Neural progenitor cell (in vitro differentiated cells): ENCODE measurements at regions not wholly inside any gene's neighbourhood (a gene's known extent, or its start where the extent isn't known, plus 50 kb on each side); places are given as distances from the start of the nearest gene placed in this dataset.

Experiments used
- DNase-seq: peaks from one replicate; pipeline ENCODE4 v3.0.0-alpha.2; 2016; ENCODE audit warnings: low spot score
- H2AFZ ChIP-seq: fragments of 200-600 bp; sonication (generic); replicated peaks from 2 replicates; pipeline ENCODE4 v1.6.1; 2016; ENCODE audit warnings: antibody characterized with exemption
- H3F3A ChIP-seq: fragments of 200-600 bp; sonication (generic); 2 replicates; pipeline ENCODE4 v1.6.1; 2016; ENCODE audit warnings: antibody characterized with exemption, low read depth
- H3K27ac ChIP-seq: fragments of 200-600 bp; sonication (generic); 2 replicates; pipeline ENCODE4 v1.5.1; 2016; ENCODE audit warnings: mild to moderate bottlenecking
- H3K27me3 ChIP-seq: fragments of 200-600 bp; sonication (generic); 2 replicates; pipeline ENCODE4 v1.6.1; 2016; ENCODE audit warnings: mild to moderate bottlenecking, moderate library complexity
- H3K36me3 ChIP-seq: fragments of 200-600 bp; sonication (generic); 2 replicates; pipeline ENCODE4 v1.5.1; 2016
- H3K4me1 ChIP-seq: fragments of 200-600 bp; sonication (generic); 2 replicates; pipeline ENCODE4 v1.6.1; 2016; ENCODE audit warnings: mixed run types
- H3K4me2 ChIP-seq: fragments of 200-600 bp; sonication (generic); 2 replicates; pipeline ENCODE4 v1.6.1; 2016
- H3K4me3 ChIP-seq: fragments of 200-600 bp; sonication (generic); 2 replicates; pipeline ENCODE4 v1.5.1; 2016
- H3K79me2 ChIP-seq: fragments of 200-600 bp; sonication (generic); 2 replicates; pipeline ENCODE4 v1.6.1; 2016; ENCODE audit warnings: low read depth
- H3K9ac ChIP-seq: fragments of 200-600 bp; sonication (generic); 2 replicates; pipeline ENCODE4 v1.6.1; 2016
- H3K9me3 ChIP-seq: fragments of 200-600 bp; sonication (generic); 2 replicates; pipeline ENCODE4 v1.5.1; 2016; ENCODE audit warnings: low read depth
- H4K20me1 ChIP-seq: fragments of 200-600 bp; sonication (generic); 2 replicates; pipeline ENCODE4 v1.6.1; 2016; ENCODE audit warnings: low read depth
- H3K27ac Mint-ChIP-seq: 3 replicates; pipeline ENCODE4 v1.8.0; 2021; ENCODE audit warnings: mixed read lengths
- H3K27me3 Mint-ChIP-seq: 2 replicates; pipeline ENCODE4 v1.8.0; 2022; ENCODE audit warnings: low read depth, mild to moderate bottlenecking, inconsistent platforms, moderate library complexity, mixed read lengths; ENCODE audit not compliant: insufficient read depth
- H3K36me3 Mint-ChIP-seq: 3 replicates; pipeline ENCODE4 v1.8.0; 2021; ENCODE audit warnings: mixed read lengths
- H3K4me1 Mint-ChIP-seq: 3 replicates; pipeline ENCODE4 v1.8.0; 2021; ENCODE audit warnings: mixed read lengths
- H3K4me3 Mint-ChIP-seq: 3 replicates; pipeline ENCODE4 v1.8.0; 2021; ENCODE audit warnings: mild to moderate bottlenecking, moderate library complexity, mixed read lengths
- H3K9me3 Mint-ChIP-seq: 3 replicates; pipeline ENCODE4 v1.8.0; 2020; ENCODE audit warnings: mixed read lengths
- EZH2 ChIP-seq: fragments of 200-600 bp; sonication (generic); IDR thresholded peaks from 2 replicates; pipeline ENCODE4 v1.6.1; 2017; ENCODE audit warnings: antibody characterized with exemption, mild to moderate bottlenecking, moderate library complexity
- EZH2phosphoT487 ChIP-seq: fragments of 200-600 bp; sonication (generic); IDR thresholded peaks from 2 replicates; pipeline ENCODE4 v1.6.1; 2017; ENCODE audit warnings: antibody characterized with exemption
- TF ChIP-seq, protein P1 (sequence below): fragments of 200-600 bp; sonication (generic); IDR thresholded peaks from 2 replicates; pipeline ENCODE4 v1.5.1; 2017; ENCODE audit warnings: antibody characterized with exemption, mild to moderate bottlenecking

DNA sequence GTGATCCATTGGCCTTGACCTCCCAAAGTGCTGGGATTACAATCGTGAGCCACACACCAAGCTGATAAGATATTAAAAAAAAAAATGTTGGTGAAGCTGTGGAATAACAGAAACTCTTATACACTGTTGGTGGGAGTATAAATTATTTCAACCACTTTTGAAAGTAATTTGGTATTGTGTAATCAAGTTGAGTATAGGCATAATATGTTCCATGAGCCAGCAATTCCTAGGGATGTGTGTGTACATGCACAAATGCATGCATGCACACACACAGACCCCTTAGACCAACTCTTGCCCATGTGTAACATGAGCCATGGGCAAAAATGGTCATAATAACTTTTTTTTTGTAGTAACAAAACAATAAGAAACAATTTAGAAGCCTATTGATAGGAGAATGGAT lies 130.2 kb upstream of the ANKRD28 start:
- TF ChIP-seq EZH2 (no peak), EZH2phosphoT487 (no peak)
- TF ChIP-seq, protein P1, sequence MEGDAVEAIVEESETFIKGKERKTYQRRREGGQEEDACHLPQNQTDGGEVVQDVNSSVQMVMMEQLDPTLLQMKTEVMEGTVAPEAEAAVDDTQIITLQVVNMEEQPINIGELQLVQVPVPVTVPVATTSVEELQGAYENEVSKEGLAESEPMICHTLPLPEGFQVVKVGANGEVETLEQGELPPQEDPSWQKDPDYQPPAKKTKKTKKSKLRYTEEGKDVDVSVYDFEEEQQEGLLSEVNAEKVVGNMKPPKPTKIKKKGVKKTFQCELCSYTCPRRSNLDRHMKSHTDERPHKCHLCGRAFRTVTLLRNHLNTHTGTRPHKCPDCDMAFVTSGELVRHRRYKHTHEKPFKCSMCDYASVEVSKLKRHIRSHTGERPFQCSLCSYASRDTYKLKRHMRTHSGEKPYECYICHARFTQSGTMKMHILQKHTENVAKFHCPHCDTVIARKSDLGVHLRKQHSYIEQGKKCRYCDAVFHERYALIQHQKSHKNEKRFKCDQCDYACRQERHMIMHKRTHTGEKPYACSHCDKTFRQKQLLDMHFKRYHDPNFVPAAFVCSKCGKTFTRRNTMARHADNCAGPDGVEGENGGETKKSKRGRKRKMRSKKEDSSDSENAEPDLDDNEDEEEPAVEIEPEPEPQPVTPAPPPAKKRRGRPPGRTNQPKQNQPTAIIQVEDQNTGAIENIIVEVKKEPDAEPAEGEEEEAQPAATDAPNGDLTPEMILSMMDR: no peak
- Histone ChIP-seq H2AFZ (no peak overlapping the region), H3K4me1 (peaks cover 41% of the 10 kb centered on the region), H3K79me2 (no peaks in the 10 kb centered on the region), H3K27me3 (no peaks in the 10 kb centered on the region), H3K27ac (no peak overlapping the region), H4K20me1 (no peaks in the 10 kb centered on the region), H3F3A (peaks cover 32% of the 10 kb centered on the region), H3K4me2 (no peak overlapping the region), H3K9ac (no peak overlapping the region), H3K36me3 (no peaks in the 10 kb centered on the region), H3K9me3 (no peaks in the 10 kb centered on the region), H3K4me3 (no peak overlapping the region)
- Mint-ChIP-seq H3K9me3 (peaks cover 10% of the 10 kb centered on the region), H3K4me1 (peaks cover 32% of the 10 kb centered on the region), H3K27ac (no peak overlapping the region), H3K36me3 (peaks cover 2% of the 10 kb centered on the region), H3K27me3 (no peaks in the 10 kb centered on the region), H3K4me3 (no peak overlapping the region)
- DNase-seq: no peak

DNA sequence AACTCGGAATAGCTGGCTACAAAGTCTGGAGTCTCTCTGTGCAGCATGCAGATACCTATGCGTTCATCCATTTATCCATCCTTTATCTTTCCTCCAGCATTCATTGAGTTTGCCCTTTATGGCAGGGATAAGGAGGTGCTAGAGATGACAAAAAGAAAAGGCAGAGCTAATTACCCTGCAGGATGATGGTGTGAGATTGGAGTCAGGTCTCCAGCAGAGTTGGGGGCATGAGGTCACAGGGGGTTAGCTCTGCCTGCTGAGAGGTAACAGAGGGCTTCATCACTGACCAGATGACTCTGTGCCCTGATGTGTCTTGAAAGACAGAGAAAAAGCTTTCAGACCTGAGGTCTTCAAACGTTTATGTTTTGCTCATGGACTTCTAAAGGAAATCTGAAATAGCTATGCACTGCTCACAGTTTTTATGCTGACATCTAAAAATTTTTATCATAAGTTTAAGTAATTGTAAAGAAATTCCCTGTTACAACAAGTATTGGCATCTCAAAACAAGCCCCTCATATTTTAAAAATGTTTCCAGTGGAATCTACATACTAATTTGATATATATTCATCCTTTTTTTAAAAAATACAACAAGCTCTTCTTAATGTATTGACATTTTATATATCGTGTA lies 132.3 kb upstream of the ANKRD28 start:
- no peaks in the 10 kb centered on the region for H3K27me3 ChIP-seq
- no peak overlapping the region for H3K27ac Mint-ChIP-seq
- peaks cover 41% of the 10 kb centered on the region for H3K4me1 ChIP-seq
- H3K4me3 ChIP-seq: peak overlapping the region; percentile 15
- no peak overlapping the region for H2AFZ ChIP-seq
- no peaks in the 10 kb centered on the region for H3K36me3 ChIP-seq
- H3K27me3 Mint-ChIP-seq: no peaks in the 10 kb centered on the region
- peaks cover 32% of the 10 kb centered on the region for H3F3A ChIP-seq
- peak; percentile 81 for DNase-seq
- peak overlapping the region; percentile 73 for H3K27ac ChIP-seq
- peak overlapping the region; percentile 14 for H3K4me3 Mint-ChIP-seq
- H3K4me1 Mint-ChIP-seq: peaks cover 43% of the 10 kb centered on the region
- peaks cover 3% of the 10 kb centered on the region for H3K36me3 Mint-ChIP-seq
- no peaks in the 10 kb centered on the region for H3K9me3 ChIP-seq
- no peaks in the 10 kb centered on the region for H4K20me1 ChIP-seq
- peaks cover 7% of the 10 kb centered on the region for H3K9me3 Mint-ChIP-seq
- no peaks in the 10 kb centered on the region for H3K79me2 ChIP-seq
- no peak overlapping the region for H3K9ac ChIP-seq
- TF ChIP-seq EZH2phosphoT487: peak; percentile 93
- TF ChIP-seq, protein P1: no peak
- H3K4me2 ChIP-seq: peak overlapping the region; percentile 58

DNA sequence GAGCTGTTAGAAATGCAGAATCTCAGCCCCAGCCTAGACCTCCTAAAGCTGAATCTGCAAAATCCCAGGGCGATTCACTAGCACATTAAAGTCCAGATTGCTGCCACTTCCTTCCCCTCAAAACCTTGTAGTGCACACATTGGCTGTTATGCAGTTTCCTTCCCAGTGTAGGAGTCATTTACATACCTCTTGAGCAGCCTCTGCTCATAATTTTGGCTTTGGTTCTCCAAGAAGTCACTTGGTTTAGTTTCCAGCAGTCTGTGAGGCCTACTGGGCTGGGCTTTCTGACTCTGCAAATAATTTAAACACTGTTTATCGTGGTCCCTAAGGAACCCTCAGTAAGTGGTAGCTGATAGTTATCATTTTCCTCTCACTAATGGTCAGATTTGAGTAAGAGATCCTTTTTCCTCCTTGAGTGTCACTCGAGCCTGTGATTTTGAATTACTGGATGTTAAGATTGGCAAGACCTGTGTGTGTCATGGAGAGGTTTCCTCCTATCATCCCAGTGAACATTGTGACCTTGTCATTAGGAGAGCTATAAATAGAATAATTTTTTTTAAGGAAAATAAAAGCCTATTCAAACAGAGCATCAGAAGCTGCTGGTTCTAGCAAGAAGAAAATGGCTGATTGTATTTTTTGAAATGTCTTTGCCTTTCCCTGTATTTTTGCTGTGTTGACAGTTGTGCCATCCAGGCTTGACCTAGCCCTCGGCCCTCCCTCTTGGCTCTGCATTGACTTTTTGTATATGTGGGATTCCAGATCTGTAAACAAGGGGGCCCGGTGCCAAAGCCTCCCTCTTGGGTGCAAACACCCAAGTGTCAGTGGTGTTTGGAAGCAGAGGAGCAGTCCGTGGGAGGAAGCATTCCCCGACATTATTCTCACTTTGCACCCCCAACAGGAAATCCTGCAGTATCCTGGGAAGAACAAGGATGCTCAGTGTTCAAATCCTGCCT lies 134.8 kb upstream of the ANKRD28 start:
- no peaks in the 10 kb centered on the region for H3K9me3 ChIP-seq
- H3K36me3 Mint-ChIP-seq: peaks cover 4% of the 10 kb centered on the region
- no peak for DNase-seq
- peaks cover 32% of the 10 kb centered on the region for H3F3A ChIP-seq
- H3K4me1 Mint-ChIP-seq: peaks cover 53% of the 10 kb centered on the region
- peak overlapping the region; percentile 12 for H3K4me2 ChIP-seq
- no peaks in the 10 kb centered on the region for H3K27me3 ChIP-seq
- H3K36me3 ChIP-seq: no peaks in the 10 kb centered on the region
- TF ChIP-seq EZH2phosphoT487: no peak
- TF ChIP-seq, protein P1: no peak
- H3K4me3 Mint-ChIP-seq: no peak overlapping the region
- no peak overlapping the region for H3K4me3 ChIP-seq
- no peak overlapping the region for H3K27ac ChIP-seq
- H3K27me3 Mint-ChIP-seq: no peaks in the 10 kb centered on the region
- H3K79me2 ChIP-seq: no peaks in the 10 kb centered on the region
- H3K9me3 Mint-ChIP-seq: peaks cover 4% of the 10 kb centered on the region
- H3K4me1 ChIP-seq: peaks cover 41% of the 10 kb centered on the region
- H2AFZ ChIP-seq: peak overlapping the region; percentile 17
- no peak overlapping the region for H3K9ac ChIP-seq
- peak overlapping the region; percentile 61 for H3K27ac Mint-ChIP-seq
- H4K20me1 ChIP-seq: no peaks in the 10 kb centered on the region
